ENCODE measurements at regions not wholly inside any gene's neighbourhood (a gene's known extent, or its start where the extent isn't known, plus 50 kb on each side); places are given as distances from the start of the nearest gene placed in this dataset.

- no TSS peak for BruUV-seq (replicated peaks)
- WGBS (ENCODE audit: insufficient coverage, insufficient replicate concordance, low lambda C conversion rate, missing lambda C conversion rate) = 54% methylated on average over 3 of the region's 3 CpGs
- POLR2A ChIA-PET = no interaction called here
- no peak for DNase-seq (ENCODE audit: low read depth, low spot score)
- ATAC-seq = no peak
- Histone ChIP-seq H3K27me3 (replicated peaks in 1 of 2; ENCODE audit: control insufficient read depth in 2 of 2, insufficient read depth in 2 of 2, low read length in 1 of 2) (no peaks in the 10 kb centered on the region), H3K9me3 (replicated peaks; ENCODE audit: control insufficient read depth, insufficient read depth, low read length) (no peaks in the 10 kb centered on the region), H3K9ac (ENCODE audit: control insufficient read depth, insufficient read depth, low read length) (no peak overlapping the region), H3K79me2 (ENCODE audit: control insufficient read depth, insufficient read depth, low read length) (no peaks in the 10 kb centered on the region), H3K4me3 (no peak overlapping the region), H3K27ac (ENCODE audit: control insufficient read depth, insufficient read depth) (no peak overlapping the region), H2AFZ (ENCODE audit: control insufficient read depth, low read depth, low read length) (no peak overlapping the region), H3K36me3 (ENCODE audit: control insufficient read depth in 2 of 2, insufficient read depth in 2 of 2, low read length in 1 of 2) (no peaks in the 10 kb centered on the region), H4K20me1 (ENCODE audit: control insufficient read depth, insufficient read depth) (no peaks in the 10 kb centered on the region), H3K4me1 (ENCODE audit: control insufficient read depth, insufficient read depth, low read length) (no peaks in the 10 kb centered on the region), H3K4me2 (ENCODE audit: control insufficient read depth, insufficient read depth) (no peak overlapping the region)
- RAD21 ChIA-PET (ENCODE audit: unreplicated experiment) = no interaction called here
- in situ Hi-C loops (cut with MboI) (no loop called here), intact Hi-C loops (cut with micrococcal nuclease; ENCODE audit: unreplicated experiment) (no loop called here)
- CTCF ChIA-PET = no interaction called here
- no peak for FAIRE-seq
- no peak for TF ChIP-seq SKIL (IDR thresholded peaks at IDR 0.05; ENCODE audit: low read depth, poor library complexity, severe bottlenecking)
- no peak for TF ChIP-seq POLR2AphosphoS2 (IDR thresholded peaks at IDR 0.05; ENCODE audit: low read depth, low read length)
- TF ChIP-seq HCFC1 (IDR thresholded peaks at IDR 0.05; ENCODE audit: low read length) = no peak
- SMC1A ChIA-PET (ENCODE audit: uncharacterized antibody, unreplicated experiment) = no interaction called here
These were observed 1893.3 kb upstream of the WWC1 start for GRCh38 chr5:166398131-166398530.

GRCh38 chr5:166399781-166400180 lies 1891.7 kb upstream of the WWC1 start:
- intact Hi-C loops (cut with micrococcal nuclease; ENCODE audit: unreplicated experiment) = no loop called here
- H3K27me3 ChIP-seq (replicated peaks in 1 of 2; ENCODE audit: control insufficient read depth in 2 of 2, insufficient read depth in 2 of 2, low read length in 1 of 2) = no peaks in the 10 kb centered on the region
- in situ Hi-C loops (cut with MboI) = no loop called here
- no peak for TF ChIP-seq SUZ12 (IDR thresholded peaks at IDR 0.05; ENCODE audit: unreplicated experiment)
- no peak for TF ChIP-seq RCOR1 (conservative IDR thresholded peaks at IDR 0.05; ENCODE audit: low read depth, low read length)
- WGBS (ENCODE audit: insufficient coverage, insufficient replicate concordance, low lambda C conversion rate, missing lambda C conversion rate) = 12% methylated on average over 2 of the region's 2 CpGs
- ChIA-PET CTCF (no interaction called here), POLR2A (no interaction called here), RAD21 (ENCODE audit: unreplicated experiment) (no interaction called here), SMC1A (ENCODE audit: uncharacterized antibody, unreplicated experiment) (interaction anchor here (1.1 kb wide), 1 partner anchor 106 kb away, joined by 3 read pairs; no protein-coding TSS in a partner anchor)
- ATAC-seq (no peak), DNase-seq (ENCODE audit: low read depth, low spot score) (no peak), FAIRE-seq (no peak)
- H3K4me1 ChIP-seq (ENCODE audit: control insufficient read depth, insufficient read depth, low read length) = no peaks in the 10 kb centered on the region
- H3K79me2 ChIP-seq (ENCODE audit: control insufficient read depth, insufficient read depth, low read length) = no peaks in the 10 kb centered on the region
- H4K20me1 ChIP-seq (ENCODE audit: control insufficient read depth, insufficient read depth) = no peaks in the 10 kb centered on the region
- H3K4me2 ChIP-seq (ENCODE audit: control insufficient read depth, insufficient read depth) = no peak overlapping the region
- H3K27ac ChIP-seq (ENCODE audit: control insufficient read depth, insufficient read depth) = no peak overlapping the region
- H3K9ac ChIP-seq (ENCODE audit: control insufficient read depth, insufficient read depth, low read length) = no peak overlapping the region
- no TSS peak for BruUV-seq (replicated peaks)
- no peak overlapping the region for H3K4me3 ChIP-seq
- H2AFZ ChIP-seq (ENCODE audit: control insufficient read depth, low read depth, low read length) = no peak overlapping the region
- H3K9me3 ChIP-seq (replicated peaks; ENCODE audit: control insufficient read depth, insufficient read depth, low read length) = no peaks in the 10 kb centered on the region
- no peaks in the 10 kb centered on the region for H3K36me3 ChIP-seq (ENCODE audit: control insufficient read depth in 2 of 2, insufficient read depth in 2 of 2, low read length in 1 of 2)

Measured in GM12878 (cell line).